Gastroesophageal sphincter (tissue), 3 donors: ENCODE measurements at regions not wholly inside any gene's neighbourhood (a gene's known extent, or its start where the extent isn't known, plus 50 kb on each side); places are given as distances from the start of the nearest gene placed in this dataset.

Source experiments
- POLR2AphosphoS5 ChIP-seq: sonication (generic); formaldehyde crosslinking; IDR thresholded peaks from one replicate; pipeline ENCODE4 v1.6.1; 2017; ENCODE audit warnings: antibody characterized with exemption
- TF ChIP-seq, protein P1 (sequence below), 4 experiments: fragments of 200-600 bp in 2 of 4; fragments of 450-650 bp in 2 of 4; sonication (generic) in 1 of 4; IDR thresholded peaks; one replicate each; pipeline ENCODE4 v1.5.1; 2017 to 2019; ENCODE audit warnings: antibody characterized with exemption in 4 of 4, mild to moderate bottlenecking in 2 of 4, moderate library complexity in 2 of 4

DNA sequence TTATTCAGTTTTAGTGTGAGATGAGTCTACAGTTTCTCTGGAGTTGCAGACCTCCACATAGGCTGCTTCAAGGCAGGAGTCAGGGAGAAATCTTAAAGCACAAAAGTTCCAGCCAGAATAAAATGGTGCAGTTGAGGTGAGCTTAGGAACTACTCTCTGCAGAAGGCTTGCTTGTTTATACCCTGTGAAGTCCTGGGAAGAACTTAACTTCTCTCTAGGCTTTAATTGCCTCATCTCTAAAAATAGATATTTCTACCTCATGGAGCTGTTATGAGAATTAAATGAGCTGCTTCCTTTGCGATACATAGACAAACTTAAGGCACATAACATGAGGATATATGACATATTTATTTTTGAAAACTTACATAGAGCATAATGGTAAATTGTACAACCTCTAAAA is 286.2 kb downstream of the GPATCH2 start:
- TF ChIP-seq, protein P1, sequence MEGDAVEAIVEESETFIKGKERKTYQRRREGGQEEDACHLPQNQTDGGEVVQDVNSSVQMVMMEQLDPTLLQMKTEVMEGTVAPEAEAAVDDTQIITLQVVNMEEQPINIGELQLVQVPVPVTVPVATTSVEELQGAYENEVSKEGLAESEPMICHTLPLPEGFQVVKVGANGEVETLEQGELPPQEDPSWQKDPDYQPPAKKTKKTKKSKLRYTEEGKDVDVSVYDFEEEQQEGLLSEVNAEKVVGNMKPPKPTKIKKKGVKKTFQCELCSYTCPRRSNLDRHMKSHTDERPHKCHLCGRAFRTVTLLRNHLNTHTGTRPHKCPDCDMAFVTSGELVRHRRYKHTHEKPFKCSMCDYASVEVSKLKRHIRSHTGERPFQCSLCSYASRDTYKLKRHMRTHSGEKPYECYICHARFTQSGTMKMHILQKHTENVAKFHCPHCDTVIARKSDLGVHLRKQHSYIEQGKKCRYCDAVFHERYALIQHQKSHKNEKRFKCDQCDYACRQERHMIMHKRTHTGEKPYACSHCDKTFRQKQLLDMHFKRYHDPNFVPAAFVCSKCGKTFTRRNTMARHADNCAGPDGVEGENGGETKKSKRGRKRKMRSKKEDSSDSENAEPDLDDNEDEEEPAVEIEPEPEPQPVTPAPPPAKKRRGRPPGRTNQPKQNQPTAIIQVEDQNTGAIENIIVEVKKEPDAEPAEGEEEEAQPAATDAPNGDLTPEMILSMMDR (IDR thresholded peaks at IDR 0.05): no peak
- TF ChIP-seq POLR2AphosphoS5: no peak
